Suppressor macrophage treated with lipopolysaccharide for 1 hour (primary cell): ENCODE measurements at regions not wholly inside any gene's neighbourhood (a gene's known extent, or its start where the extent isn't known, plus 50 kb on each side); places are given as distances from the start of the nearest gene placed in this dataset.
A peak's percentile ranks its signal among the peaks of the same experiment; 100 is the strongest.

ENCODE experiments used
- DNase-seq, 3 donors: peaks; one replicate each; pipeline ENCODE4 v3.0.0-alpha.2; 2020 to 2022

DNA sequence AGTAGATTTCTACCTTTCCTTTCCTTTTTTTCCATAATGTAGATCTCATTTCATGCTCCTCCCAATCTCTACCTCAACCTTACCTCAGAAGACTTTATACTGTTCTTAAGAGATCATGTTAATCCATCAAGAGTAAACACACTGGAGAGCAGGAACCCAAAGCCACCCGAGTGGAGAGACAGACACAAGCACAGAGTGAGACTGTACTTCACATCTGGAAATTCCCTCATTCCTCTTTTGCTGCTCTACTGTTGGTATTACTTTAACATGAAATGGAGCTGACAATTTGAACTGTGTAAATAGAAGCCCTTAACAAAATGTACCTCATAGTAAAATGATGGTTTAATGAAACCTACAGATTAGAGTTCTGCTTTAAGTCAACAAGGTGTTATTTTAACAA lies 105.7 kb upstream of the RASGEF1B start:
- peak in 2 of 3 donors; percentile 34 to 42 for DNase-seq

DNA sequence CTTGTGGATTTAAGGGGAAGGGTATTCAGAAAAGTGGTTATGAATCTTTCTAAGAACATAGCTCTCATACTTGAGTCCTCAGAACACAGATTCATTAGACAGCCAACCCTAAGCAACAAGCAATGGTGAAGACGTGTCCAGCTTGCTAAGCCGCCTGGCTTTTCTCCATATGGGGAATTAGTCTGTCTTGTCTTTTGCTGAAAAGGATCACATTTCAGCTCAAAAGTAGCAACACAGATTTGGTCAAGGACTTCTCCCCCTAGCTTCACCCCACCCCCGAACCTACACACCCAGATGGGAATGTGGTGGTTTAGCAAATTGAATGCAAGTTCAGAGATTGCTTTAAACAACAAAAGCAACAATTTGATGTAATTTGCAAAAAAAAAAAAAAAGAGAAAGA lies 103.3 kb upstream of the RASGEF1B start:
- DNase-seq = no peak

GRCh38 chr4:81573840-81574239 lies 102.1 kb upstream of the RASGEF1B start:
- peak in 1 of 3 donors; percentile 24 for DNase-seq

DNA sequence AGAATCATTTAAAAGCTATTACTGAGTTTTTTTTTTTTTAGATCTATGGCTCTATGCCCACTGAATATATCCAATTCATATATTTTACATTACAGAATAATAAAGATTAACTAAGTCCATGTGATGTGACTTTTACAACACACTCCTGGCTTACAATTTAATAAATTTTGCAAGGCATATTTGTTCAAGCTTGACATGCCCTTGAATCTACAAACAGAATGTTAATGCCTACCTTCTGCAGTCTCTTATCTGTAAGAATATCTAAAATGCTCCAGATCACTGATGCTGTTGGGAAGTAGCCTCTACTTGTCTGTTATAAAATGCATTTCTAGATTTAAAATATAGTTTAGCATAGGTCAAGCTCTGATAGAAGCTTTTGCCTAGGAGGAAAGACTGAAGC lies 100.7 kb upstream of the RASGEF1B start:
- DNase-seq = no peak

DNA sequence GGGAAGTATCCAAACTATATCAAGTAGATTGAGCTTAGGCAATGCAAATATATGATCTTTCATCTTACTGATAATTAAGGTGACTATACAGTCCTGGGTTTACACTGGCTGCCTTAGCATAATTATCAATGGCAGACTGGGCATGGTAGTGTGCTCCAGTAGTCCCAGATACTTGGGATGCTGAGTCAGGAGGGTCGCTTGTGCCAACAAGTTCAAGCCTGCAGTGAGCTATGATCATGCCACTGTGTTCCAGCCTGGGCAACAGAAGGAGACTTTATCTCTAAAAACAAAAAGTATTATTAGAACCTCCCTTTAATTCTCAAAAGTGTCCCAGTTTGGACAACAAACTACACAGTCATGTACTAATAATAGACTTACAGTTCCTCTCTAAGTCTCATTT lies 99.4 kb upstream of the RASGEF1B start:
- no peak for DNase-seq

GRCh38 chr4:81566161-81566591 lies 94.5 kb upstream of the RASGEF1B start:
- peak in 1 of 3 donors; percentile 32 for DNase-seq

GRCh38 chr4:81565142-81565870 lies 93.6 kb upstream of the RASGEF1B start:
- DNase-seq = peak; percentile 65 to 76 (median 74)

DNA sequence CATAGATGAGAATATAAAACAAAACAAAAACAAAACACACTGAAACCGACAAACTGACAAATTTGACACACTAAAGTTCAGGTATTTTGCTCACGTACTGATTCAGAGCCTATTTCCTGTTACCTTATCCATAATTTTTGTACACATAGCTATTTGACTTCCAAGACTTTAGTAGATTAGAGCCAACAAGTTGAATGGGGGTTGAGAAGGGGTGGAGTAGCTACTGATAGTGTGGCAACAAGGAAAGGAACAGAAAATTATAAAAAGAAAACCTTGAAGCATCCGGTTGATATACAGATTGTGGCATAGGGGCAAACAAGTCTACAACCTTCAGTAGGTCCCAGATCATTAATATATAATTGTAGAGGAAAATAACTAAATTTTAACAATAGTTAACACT lies 92.3 kb upstream of the RASGEF1B start:
- no peak for DNase-seq

- peak; percentile 74 to 94 (median 92) for DNase-seq
Observed at GRCh38 chr4:81562093-81562492, 90.4 kb upstream of the RASGEF1B start.

- DNase-seq = peak in 1 of 3 donors; percentile 31
Observed at GRCh38 chr4:81557306-81557705, 85.6 kb upstream of the RASGEF1B start.

DNA sequence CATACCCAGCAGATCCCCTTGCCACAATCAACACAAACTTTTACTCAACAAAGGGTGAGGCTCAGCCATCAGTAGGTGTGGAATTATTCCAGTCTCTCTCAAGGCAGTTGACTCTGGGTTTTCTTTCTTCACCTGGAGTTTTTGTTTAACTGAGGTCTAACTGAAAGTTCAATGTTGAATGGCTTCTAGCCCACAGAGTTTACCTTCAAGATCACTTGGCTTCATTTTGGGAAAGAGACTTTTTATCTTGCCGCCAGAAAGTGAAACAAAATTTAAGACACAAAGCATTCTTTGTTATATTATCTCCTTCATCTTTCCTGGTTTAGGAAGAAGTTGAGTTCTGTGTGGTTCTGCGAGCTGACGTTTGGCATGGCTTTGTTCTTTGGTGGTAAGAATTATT lies 83.8 kb upstream of the RASGEF1B start:
- no peak for DNase-seq

DNA sequence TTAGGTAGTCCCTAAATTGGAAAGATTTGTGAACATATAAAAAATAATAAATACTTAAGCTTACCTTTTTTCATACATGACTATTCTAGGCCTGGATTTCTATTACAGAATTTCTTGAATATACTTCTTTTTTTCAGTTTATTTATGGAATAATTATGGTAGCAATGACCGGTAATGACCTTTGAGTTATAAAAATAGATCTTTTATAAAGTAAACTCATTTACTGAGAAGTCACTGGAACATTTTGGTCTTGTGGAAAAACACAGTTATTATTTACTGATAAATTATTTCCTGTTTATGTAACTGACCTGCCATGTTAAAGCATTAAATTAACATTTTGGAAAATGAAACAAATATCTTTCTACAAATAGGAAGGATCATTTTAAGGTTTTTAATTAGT lies 80.4 kb upstream of the RASGEF1B start:
- DNase-seq = no peak

DNA sequence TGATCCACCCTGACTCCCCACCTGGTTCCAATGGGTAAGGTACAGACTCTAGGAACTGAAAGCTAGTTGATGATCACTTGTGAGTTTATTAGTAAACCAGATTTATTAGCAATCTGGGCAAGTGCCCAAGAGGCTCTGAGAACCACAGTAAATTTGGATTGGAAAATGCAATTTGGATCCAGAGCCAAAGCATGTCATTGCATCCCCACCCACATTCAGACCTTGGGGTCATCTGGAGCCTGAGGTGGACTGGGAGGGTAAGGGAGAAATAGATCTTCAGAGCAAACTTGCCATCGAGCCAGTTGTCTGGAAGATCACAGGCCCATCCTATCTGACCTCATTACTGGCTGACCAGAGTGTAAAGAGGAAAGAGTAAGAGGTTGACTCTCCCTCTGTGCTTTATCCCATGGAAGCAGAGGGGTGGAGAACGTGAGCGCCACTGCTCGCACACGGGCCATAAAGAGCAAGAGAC lies 78.7 kb upstream of the RASGEF1B start:
- DNase-seq = no peak

- peak in 2 of 3 donors; percentile 29 to 32 for DNase-seq
Observed at GRCh38 chr4:81549984-81550383, 78.3 kb upstream of the RASGEF1B start.

DNA sequence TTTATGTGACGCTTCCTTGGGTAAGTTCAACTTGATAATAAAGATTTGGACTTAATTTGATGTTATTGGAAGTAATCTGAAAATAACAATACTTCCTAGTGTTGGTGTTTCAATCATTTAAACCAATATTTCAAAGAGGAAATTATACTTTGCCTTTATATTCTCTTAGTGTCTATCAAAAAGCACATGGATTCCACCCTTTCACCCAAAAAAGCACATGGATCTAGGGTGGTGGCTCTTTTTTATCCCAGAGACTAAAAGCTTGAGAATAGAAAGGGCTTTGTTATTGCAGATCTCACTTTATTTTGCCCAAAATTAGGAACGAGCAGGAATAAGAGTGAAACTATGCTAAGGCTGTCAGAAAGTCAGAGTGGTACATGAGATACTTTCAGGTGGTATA lies 75.1 kb upstream of the RASGEF1B start:
- DNase-seq = no peak

DNA sequence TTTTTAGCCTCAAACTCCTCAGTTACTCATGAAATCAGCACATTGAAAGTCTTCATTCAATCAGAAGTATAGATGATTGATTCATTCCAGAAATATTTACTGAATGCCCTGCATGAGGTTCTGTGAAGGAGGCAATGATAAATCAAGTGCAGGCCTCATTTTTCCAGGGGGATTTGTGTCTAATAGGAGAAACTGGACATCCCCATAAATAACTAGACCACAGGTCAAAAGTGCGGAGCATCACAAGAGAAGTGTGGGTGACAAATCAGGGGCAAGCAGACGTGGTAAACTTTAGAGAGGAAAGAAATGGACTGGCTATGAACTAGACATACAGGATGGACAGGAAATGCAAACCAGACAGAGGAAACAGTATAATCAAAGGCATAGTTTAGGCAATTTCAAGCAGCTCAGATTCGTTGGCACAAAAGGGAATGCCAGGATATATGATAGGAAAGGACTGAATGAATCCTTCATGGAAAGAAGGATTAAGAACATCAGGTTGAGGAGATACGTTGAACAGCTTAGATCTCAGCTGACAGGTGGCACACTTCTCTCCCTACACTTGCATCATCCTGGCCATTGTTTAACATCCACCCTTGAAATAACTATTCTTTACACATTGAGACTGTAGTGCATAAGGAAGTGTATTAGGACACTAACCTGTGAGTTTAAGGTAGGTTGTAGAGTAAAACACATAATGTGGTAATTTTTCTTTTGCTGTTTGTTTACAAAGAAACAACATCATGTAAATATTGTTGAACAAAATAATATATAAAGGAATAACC lies 69.6 kb upstream of the RASGEF1B start:
- DNase-seq = no peak

DNA sequence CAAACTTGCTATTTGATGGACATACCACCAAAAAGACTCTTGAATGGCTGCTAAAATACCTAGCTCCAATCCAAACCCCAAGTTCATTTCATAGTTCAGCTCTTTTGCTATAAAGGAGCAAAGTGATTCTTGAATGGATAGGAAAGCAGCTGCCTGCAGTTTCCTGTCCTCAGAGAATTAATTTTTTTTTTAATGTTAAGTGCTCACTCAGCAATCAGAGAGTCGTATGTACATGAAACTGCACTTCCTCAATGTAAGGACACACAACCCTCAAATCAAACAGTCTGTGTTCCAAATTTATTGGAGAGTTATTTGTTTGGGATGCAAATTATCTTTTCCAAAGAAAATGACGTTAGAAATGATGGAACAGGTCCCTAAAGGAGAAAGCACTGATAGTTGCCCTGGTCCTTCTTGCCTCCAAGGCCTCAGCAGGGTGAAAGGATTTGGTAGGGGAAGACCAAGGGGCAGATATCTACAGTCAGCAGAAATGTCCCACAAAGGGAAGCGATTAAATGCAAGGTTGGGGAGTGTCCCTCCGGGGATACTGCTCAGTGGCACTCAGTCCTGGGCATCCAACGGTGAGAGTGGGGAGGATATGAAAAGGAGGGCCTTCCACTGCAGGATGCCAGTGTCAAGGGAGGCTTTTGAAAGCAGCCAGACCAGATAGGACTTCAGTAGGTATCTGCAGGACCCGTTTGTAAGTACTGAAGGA lies 67.2 kb upstream of the RASGEF1B start:
- DNase-seq = peak in 2 of 3 donors; percentile 22 to 23

- DNase-seq = no peak
Observed at GRCh38 chr4:81531410-81531809, 59.7 kb upstream of the RASGEF1B start.

DNA sequence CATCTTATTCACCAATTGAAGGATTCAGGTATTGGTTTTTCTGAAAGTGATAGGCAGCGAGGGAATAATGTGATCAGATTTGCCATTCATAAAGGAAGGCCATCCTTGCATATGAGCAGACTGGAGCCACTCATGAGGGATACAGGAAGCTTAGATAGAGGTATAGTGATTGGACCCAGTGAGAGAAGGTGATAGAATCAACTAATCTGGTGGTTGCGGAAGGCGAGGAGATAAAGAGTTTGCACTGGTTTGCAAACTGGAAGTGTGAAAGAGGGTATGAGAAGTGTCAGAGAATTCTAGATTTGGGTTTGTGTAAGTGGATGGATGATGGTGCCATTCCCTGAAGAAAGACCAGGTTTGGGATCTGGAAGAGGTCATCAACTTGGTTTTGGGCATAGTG lies 57.3 kb upstream of the RASGEF1B start:
- DNase-seq = no peak

DNA sequence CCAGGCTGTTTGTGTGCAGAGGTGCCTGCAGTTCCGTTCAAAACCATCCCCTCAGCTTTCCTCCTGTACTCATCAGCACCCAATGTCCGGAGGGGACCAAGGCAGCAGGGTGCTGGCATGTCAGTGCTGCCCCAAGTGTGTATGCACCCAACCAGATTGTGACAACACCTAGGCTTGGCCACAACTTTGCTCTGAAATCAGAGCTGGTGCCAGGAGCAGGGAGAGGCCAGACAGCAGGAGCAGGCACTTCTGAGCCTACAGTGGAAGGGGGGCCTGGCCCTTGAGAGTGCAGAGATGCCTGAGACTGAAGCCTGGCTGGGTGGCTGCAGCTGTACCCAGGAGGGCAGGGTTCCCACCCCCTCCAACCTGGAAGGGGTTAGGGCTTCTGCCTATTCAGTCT lies 56.5 kb upstream of the RASGEF1B start:
- no peak for DNase-seq

DNA sequence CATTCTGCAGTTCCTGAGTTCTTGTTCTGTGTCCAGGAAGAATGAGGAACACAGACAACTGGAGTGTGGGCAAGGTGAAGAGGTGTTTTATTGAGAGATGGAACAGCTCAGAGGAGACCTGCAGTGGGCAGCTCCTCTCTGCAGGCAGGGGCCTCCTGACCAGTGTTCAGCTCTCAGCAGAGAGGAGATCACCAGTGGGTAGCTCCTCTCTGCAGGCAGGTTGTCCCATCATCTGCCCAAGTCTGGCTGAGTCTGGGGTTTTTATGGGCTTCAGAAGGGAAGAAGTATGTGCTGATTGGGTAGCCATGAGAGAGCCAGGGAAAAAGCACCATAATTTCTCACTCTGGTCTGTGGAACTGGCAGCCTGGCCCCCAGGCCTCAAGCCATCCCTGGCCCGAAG lies 56.0 kb upstream of the RASGEF1B start:
- DNase-seq = no peak

DNA sequence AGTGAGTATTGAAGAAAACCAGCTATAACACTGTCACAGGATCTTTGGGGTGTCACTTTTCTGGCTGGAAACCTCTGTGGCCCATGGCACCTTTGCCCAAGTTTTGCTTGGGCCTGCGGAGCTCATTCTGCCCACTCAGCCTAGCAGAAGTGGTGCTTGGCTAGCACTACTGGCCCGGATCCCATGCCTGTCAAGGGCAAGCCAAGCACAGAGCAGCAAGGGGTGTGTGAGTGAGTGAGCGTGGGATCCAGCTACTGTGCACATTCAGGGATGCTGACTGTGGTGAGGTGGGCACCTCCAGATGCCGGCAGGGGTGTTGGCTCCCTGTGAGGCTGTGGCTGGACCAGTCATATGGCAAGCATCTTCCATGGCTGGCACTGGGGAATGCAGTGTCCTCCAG lies 55.4 kb upstream of the RASGEF1B start:
- no peak for DNase-seq

DNA sequence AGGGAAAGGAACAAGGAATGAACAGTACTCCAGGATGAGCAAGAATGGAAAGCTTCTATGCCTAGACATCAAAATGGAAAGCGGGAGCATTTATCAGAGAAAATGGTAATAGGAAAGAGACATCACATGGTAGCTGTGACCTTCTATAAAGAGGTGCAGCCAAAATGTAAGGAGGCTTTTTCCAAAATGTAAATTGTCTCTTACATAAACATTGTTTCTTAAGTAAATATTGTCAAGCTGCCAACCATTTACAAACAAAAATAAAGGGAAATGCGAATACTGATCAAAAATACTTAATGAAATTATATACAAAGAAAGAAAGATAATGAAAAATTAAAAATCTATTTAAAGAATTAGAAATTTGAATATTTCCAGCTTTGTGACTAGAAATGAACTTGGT lies 55.0 kb upstream of the RASGEF1B start:
- no peak for DNase-seq
